Caco-2 (cell line): ENCODE measurements at regions not wholly inside any gene's neighbourhood (a gene's known extent, or its start where the extent isn't known, plus 50 kb on each side); places are given as distances from the start of the nearest gene placed in this dataset.

Experiments
- BruUV-seq: library from RNA; stranded (reverse); fragments of 400-500 nt; replicated peaks from 2 replicates; lab custom pipeline; 2021; lab: Mats Ljungman, UMichigan
- CTCF ChIA-PET: fragments of 300-600 bp; sonication (Branson Sonifier 250); formaldehyde crosslinking; loops from one replicate; lab custom pipeline; 2022; ENCODE audit warnings: antibody characterized with exemption; lab: Charles Lee
- POLR2A ChIA-PET: fragments of 300-600 bp; sonication (Branson Sonifier 250); formaldehyde crosslinking; loops from one replicate; lab custom pipeline; 2022; ENCODE audit warnings: antibody characterized with exemption; lab: Charles Lee
- DNase-seq, 2 experiments: peaks; one replicate each; pipeline versions ENCODE4 v3.0.0 to v3.0.0-alpha.2; 2020 to 2022
- H3K27me3 ChIP-seq: replicated peaks from 2 replicates; pipeline ENCODE4 v1.6.0; 2011; ENCODE audit warnings: low read length; ENCODE audit not compliant: control insufficient read depth, insufficient read depth
- H3K36me3 ChIP-seq: 2 replicates; pipeline ENCODE4 v1.5.1; 2011; ENCODE audit warnings: low read length; ENCODE audit not compliant: control insufficient read depth, insufficient read depth
- H3K4me1 ChIP-seq: fragments of 250-450 bp; sonication (Bioruptor Pico); 2 replicates; pipeline ENCODE4 v1.5.1; 2020; ENCODE audit warnings: mild to moderate bottlenecking
- H3K4me3 ChIP-seq: 2 replicates; pipeline ENCODE4 v1.5.1; 2011; ENCODE audit warnings: low read depth, mild to moderate bottlenecking, control low read depth, low read length
- H3K9me3 ChIP-seq: fragments of 250-450 bp; sonication (Bioruptor Pico); 2 replicates; pipeline ENCODE4 v1.5.1; 2020; ENCODE audit warnings: mild to moderate bottlenecking, moderate library complexity
- H3K27ac Mint-ChIP-seq: one replicate; pipeline ENCODE4 v1.8.0; 2022; ENCODE audit warnings: mixed read lengths; ENCODE audit not compliant: unreplicated experiment
- H3K27me3 Mint-ChIP-seq: one replicate; pipeline ENCODE4 v1.8.0; 2022; ENCODE audit warnings: mixed read lengths; ENCODE audit not compliant: insufficient read depth, unreplicated experiment
- H3K36me3 Mint-ChIP-seq: one replicate; pipeline ENCODE4 v1.8.0; 2022; ENCODE audit warnings: mild to moderate bottlenecking, mixed read lengths; ENCODE audit not compliant: insufficient read depth, unreplicated experiment
- H3K4me1 Mint-ChIP-seq: one replicate; pipeline ENCODE4 v1.8.0; 2022; ENCODE audit warnings: low read depth, mixed read lengths; ENCODE audit not compliant: unreplicated experiment
- H3K4me3 Mint-ChIP-seq: one replicate; pipeline ENCODE4 v1.8.0; 2022; ENCODE audit warnings: mild to moderate bottlenecking, moderate library complexity, mixed read lengths; ENCODE audit not compliant: unreplicated experiment
- H3K9me3 Mint-ChIP-seq: one replicate; pipeline ENCODE4 v1.8.0; 2022; ENCODE audit warnings: mixed read lengths; ENCODE audit not compliant: unreplicated experiment
- CTCF ChIP-seq, 2 experiments: fragments of 200-600 bp in 1 of 2; IDR thresholded peaks; 1 replicate in 1 of 2; 2 replicates in 1 of 2; pipeline versions ENCODE4 v1.5.1 to v1.8.0; 2011 to 2022; ENCODE audit warnings: antibody characterized with exemption in 1 of 2, control low read depth in 1 of 2, inconsistent platforms in 1 of 2, low read depth in 1 of 2, low read length in 1 of 2, mild to moderate bottlenecking in 1 of 2, moderate library complexity in 1 of 2; ENCODE audit not compliant: insufficient read depth in 1 of 2, severe bottlenecking in 1 of 2, unreplicated experiment in 1 of 2
- intact Hi-C: fragments of 100-400 bp; cut with micrococcal nuclease; formaldehyde crosslinking; loops from one replicate; pipeline ENCODE4 v1.10.0; 2022; ENCODE audit not compliant: unreplicated experiment

GRCh38 chr4:135098061-135098460, 896.5 kb upstream of the PABPC4L start:
- H3K9me3 Mint-ChIP-seq = no peaks in the 10 kb centered on the region
- no peak overlapping the region for H3K4me3 Mint-ChIP-seq
- no peak for DNase-seq
- Histone ChIP-seq H3K27me3 (no peaks in the 10 kb centered on the region), H3K4me1 (no peaks in the 10 kb centered on the region), H3K4me3 (no peak overlapping the region), H3K36me3 (no peaks in the 10 kb centered on the region), H3K9me3 (no peaks in the 10 kb centered on the region)
- POLR2A ChIA-PET = no interaction called here
- H3K27me3 Mint-ChIP-seq = no peaks in the 10 kb centered on the region
- no peak overlapping the region for H3K27ac Mint-ChIP-seq
- intact Hi-C loops = no loop called here
- TF ChIP-seq CTCF (IDR thresholded peaks at IDR 0.05; ENCODE audit: insufficient read depth in 1 of 2, low read depth in 1 of 2, low read length in 1 of 2, severe bottlenecking in 1 of 2, unreplicated experiment in 1 of 2) = no peak
- no peaks in the 10 kb centered on the region for H3K36me3 Mint-ChIP-seq
- BruUV-seq = no TSS peak
- H3K4me1 Mint-ChIP-seq = no peaks in the 10 kb centered on the region
- CTCF ChIA-PET = no interaction called here

GRCh38 chr4:135073389-135073788, 871.8 kb upstream of the PABPC4L start:
- no peak for DNase-seq
- no peaks in the 10 kb centered on the region for H3K27me3 Mint-ChIP-seq
- intact Hi-C loops = no loop called here
- H3K36me3 ChIP-seq = no peaks in the 10 kb centered on the region
- no peak for TF ChIP-seq CTCF (IDR thresholded peaks at IDR 0.05; ENCODE audit: insufficient read depth in 1 of 2, low read depth in 1 of 2, low read length in 1 of 2, severe bottlenecking in 1 of 2, unreplicated experiment in 1 of 2)
- H3K27me3 ChIP-seq = no peaks in the 10 kb centered on the region
- CTCF ChIA-PET = no interaction called here
- no peaks in the 10 kb centered on the region for H3K9me3 ChIP-seq
- peaks cover 24% of the 10 kb centered on the region for H3K9me3 Mint-ChIP-seq
- no peaks in the 10 kb centered on the region for H3K4me1 Mint-ChIP-seq
- no peak overlapping the region for H3K4me3 ChIP-seq
- POLR2A ChIA-PET = no interaction called here
- H3K36me3 Mint-ChIP-seq = no peaks in the 10 kb centered on the region
- no peaks in the 10 kb centered on the region for H3K4me1 ChIP-seq
- no peak overlapping the region for H3K27ac Mint-ChIP-seq
- no TSS peak for BruUV-seq
- H3K4me3 Mint-ChIP-seq = no peak overlapping the region

- Histone ChIP-seq H3K9me3 (no peaks in the 10 kb centered on the region), H3K27me3 (no peaks in the 10 kb centered on the region), H3K36me3 (no peaks in the 10 kb centered on the region), H3K4me1 (no peaks in the 10 kb centered on the region), H3K4me3 (no peak overlapping the region)
- CTCF ChIA-PET = no interaction called here
- no peaks in the 10 kb centered on the region for H3K36me3 Mint-ChIP-seq
- POLR2A ChIA-PET = no interaction called here
- H3K9me3 Mint-ChIP-seq = peaks cover 16% of the 10 kb centered on the region
- no peak for TF ChIP-seq CTCF (IDR thresholded peaks at IDR 0.05; ENCODE audit: insufficient read depth in 1 of 2, low read depth in 1 of 2, low read length in 1 of 2, severe bottlenecking in 1 of 2, unreplicated experiment in 1 of 2)
- H3K27me3 Mint-ChIP-seq = no peaks in the 10 kb centered on the region
- no TSS peak for BruUV-seq
- DNase-seq = no peak
- H3K4me3 Mint-ChIP-seq = no peak overlapping the region
- intact Hi-C loops = no loop called here
- H3K27ac Mint-ChIP-seq = no peak overlapping the region
- no peaks in the 10 kb centered on the region for H3K4me1 Mint-ChIP-seq
Observed at GRCh38 chr4:135072553-135072952, 871.0 kb upstream of the PABPC4L start.
